ENCODE measurements at regions not wholly inside any gene's neighbourhood (a gene's known extent, or its start where the extent isn't known, plus 50 kb on each side); places are given as distances from the start of the nearest gene placed in this dataset.

GRCh38 chr3:82498186-82498585 lies 736.7 kb upstream of the GBE1 start:
- TF ChIP-seq CTCF (conservative IDR thresholded peaks at IDR 0.05) (no peak), ZFX (IDR thresholded peaks at IDR 0.05) (no peak)
